RPMI7951 (cell line): ENCODE measurements at regions not wholly inside any gene's neighbourhood (a gene's known extent, or its start where the extent isn't known, plus 50 kb on each side); places are given as distances from the start of the nearest gene placed in this dataset.

Experiments used
- DNase-seq: peaks from one replicate; pipeline ENCODE4 v3.0.0-alpha.2; 2012; ENCODE audit warnings: low read depth

GRCh38 chr18:34159691-34160185 lies 65.0 kb downstream of the NOL4 start:
- DNase-seq, result no peak

DNA sequence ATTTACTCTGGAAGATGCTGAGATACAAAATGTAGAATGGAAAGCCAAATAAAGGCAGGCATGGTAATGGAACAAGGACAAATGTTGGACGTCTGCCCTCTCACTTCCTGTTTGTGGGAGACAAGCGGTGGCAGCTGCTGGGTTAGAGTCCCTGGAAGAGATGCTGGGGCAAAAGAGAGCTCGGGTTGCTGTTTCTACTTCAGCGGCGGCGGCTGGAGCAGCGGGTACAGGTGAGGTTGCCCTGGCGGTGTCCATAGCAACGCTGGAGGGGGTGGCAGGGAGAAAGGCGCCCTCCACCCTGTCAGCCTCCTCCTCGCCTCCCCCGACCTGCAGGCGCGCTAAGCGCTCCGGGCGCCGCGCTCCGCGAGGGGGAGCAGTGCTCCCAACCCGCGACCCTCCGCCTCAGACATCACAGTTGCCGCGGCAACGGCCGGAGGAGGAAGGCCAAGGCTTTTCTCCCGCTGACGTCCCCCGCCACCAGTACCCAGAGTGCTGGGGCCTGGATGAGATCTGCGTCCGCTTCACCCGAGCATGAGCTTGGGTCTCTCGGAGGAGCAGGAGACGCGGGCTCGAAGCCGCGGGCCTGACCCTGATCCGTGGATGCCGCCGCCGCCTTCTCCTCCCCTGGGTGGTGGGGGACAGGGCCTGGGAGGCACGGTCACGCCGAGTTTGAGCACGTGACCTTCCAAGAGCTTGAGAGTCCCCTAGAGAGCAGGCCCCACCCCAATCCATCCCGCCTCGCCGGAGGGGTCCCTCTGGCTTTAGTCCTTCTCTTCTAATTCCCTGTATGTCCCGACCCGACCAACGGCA lies 65.6 kb downstream of the NOL4 start:
- peak; percentile 15 for DNase-seq

- peak; percentile 58 for DNase-seq
Measured at GRCh38 chr18:34153711-34154110, 71.0 kb downstream of the NOL4 start.

GRCh38 chr18:34131006-34131405 lies 93.7 kb downstream of the NOL4 start:
- DNase-seq, result no peak

GRCh38 chr18:34128436-34128835 lies 96.3 kb downstream of the NOL4 start:
- no peak for DNase-seq

DNA sequence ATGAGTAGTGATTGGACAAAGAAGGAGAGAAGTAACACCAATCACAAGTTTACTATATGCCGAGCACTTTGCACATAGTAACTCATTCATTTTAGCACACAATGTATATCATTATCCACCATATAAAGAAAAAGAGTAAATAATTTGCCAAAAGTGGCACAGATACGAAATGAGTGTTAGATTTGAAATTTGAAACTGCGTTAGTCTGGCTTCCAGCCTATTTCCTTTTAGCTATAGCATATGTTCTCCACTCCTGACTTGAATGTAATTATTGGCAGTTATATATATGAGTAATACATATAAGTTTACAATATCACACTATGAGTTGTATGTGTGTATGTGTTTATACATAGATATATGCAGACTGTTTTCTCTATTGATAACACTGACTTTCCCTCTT lies 98.6 kb downstream of the NOL4 start:
- DNase-seq, result no peak

GRCh38 chr18:34122724-34123334 lies 101.9 kb downstream of the NOL4 start:
- peak; percentile 36 for DNase-seq

DNA sequence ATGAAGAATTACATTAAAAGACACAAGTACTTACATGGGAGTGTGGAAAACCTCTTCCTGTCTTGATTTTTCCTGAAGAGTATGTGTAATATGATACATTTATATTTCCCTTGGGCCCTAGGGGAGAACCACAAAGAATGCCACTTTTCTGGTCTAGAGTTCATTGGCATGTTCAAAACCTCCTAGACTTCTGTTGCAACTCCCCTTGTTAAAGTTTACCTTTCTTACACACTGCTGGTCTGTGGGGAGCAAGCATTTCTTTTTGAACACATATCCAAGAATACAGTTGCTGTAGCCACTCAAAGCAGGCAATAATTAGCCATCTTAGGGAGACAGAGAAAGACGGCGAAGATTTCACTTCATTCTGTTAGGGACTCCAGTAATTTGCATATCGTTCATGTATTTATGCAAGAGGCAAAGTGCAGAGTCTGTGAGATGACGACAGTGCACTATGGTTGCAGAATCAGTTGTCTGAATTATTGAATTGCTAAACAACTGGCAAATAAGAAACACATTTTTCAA lies 103.5 kb downstream of the NOL4 start:
- DNase-seq, result peak; percentile 9

DNA sequence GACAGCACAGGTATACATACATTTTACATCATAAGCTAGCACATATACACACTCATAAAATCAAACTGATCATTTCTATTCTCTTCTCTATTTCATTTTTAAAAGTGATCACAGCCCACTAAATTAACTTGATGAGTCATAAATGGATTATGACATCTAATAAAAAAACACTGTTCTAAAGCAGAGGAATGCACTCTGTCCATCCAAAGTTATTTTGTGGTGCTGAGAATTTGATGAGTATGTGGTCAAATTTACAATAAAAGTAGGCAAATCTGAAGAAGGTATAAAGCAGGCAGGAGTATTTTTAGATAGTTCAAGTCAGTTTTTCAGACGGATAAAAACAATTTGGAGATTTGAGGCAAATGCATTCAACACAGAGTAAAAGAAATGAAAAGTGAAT lies 104.4 kb downstream of the NOL4 start:
- no peak for DNase-seq

DNA sequence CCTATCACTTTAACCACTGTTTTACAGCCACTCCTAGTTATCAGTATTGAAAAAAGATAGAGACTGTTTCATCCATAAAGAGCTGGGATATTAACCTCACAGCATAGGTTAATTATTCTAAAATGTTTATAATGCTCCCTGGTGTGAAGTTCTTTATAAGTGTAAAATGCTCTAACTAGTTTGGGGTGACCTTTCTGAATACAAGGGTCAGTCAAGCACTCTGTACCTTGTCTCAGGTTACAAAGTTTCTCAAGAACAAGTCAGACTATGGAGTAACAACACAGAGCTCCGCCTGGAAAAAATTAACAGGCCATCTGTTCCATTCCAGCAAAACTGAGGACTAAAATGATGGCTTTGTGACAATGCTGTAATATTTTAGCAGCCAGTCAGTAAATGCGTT lies 107.4 kb downstream of the NOL4 start:
- no peak for DNase-seq

GRCh38 chr18:34115409-34116081 lies 109.2 kb downstream of the NOL4 start:
- no peak for DNase-seq

- peak; percentile 2 for DNase-seq
Measured at GRCh38 chr18:34114996-34115395, 109.7 kb downstream of the NOL4 start.

DNA sequence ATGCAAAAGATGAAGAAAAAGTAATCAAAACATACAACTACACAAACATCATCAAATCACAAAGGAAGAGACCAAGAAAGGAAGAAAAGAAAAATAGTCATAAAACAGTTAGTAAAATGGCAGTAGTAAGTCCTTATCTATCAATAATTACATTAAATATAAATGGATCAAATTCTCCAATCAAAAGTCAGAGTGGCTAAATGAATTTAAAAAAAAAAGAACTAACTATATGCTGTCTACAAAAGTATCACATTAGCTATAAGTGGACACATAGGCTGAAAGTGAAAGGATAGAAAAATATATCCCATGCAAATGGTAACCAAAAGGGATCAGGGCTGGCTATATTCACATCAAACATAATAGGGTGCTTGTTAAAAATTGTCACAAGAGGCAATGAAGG lies 116.5 kb downstream of the NOL4 start:
- no peak for DNase-seq

- DNase-seq, result no peak
Measured at GRCh38 chr18:34098109-34098508, 126.6 kb downstream of the NOL4 start.

GRCh38 chr18:34097312-34097711 lies 127.4 kb downstream of the NOL4 start:
- no peak for DNase-seq

DNA sequence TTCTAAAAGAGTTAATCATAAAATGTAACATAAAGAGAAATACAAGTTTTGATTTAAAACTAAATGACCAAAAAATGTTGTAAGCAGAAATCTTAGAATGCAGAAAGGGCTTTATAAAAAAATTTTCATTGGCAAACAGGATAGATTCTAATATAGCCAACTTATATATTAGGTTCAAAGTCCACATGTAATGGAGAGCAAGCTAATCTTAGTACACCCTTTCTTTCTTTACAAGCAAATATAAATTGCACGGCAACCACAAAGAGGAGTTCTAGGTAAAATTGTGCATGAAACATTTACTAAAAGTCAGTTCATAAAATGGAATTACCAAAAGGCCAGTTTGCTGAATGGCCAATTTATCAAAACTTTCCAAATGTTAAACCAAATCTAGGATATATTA lies 130.6 kb downstream of the NOL4 start:
- no peak for DNase-seq

GRCh38 chr18:34092796-34093195 lies 131.9 kb downstream of the NOL4 start:
- no peak for DNase-seq

GRCh38 chr18:34086370-34086769 lies 138.3 kb downstream of the NOL4 start:
- DNase-seq, result no peak

DNA sequence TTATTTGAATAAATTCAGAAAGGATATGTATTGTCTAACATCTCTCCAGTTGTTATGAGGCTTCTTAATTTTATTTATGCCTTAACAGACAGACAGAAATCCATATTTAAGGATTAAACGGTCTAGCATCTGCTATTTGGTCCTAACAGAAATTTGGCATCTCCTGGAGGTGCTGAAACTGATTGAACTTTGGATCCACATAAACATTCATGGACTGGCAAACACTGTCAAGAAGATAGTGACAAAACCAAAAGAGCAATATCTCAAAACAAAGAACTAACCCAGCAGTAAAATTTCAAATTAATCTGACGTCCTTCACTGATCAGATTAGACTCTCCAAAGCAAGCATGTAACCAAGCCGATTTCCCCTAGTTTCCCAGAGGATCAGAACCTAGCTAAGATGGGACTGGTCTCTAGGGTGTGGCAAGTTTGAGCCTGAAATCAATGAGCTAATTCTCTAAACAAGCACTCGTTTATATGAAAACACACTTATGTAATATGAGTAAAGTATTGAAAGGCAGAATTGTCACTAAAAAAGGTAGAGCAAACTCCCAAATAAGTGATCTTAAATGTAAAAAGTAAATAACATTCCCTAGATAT lies 139.5 kb downstream of the NOL4 start:
- no peak for DNase-seq

DNA sequence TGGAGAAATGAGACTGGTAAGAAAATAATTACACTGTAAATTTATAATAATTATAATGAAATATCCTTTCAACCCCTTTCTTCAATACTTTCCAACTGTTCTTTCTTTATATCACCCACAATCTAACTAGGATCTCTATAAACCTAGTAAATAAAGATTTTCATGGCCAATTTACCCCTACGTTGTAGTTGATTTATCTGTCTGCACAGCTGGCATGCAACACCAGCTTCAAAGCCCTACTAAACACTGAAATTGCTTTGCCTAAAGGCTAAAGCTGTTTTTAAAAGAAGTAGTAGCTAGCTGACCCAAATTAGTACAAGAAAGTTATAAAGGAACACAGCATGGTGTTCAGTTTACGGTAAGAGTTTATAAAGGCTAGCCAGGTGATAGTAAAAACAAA lies 140.1 kb downstream of the NOL4 start:
- DNase-seq, result no peak

GRCh38 chr18:34083910-34084535 lies 140.7 kb downstream of the NOL4 start:
- no peak for DNase-seq

GRCh38 chr18:34077599-34077998 lies 147.1 kb downstream of the NOL4 start:
- no peak for DNase-seq
